Activated CD4-positive, alpha-beta memory T cell treated with anti-CD3 and anti-CD28 coated beads for 36 hours (primary cell): ENCODE measurements at regions not wholly inside any gene's neighbourhood (a gene's known extent, or its start where the extent isn't known, plus 50 kb on each side); places are given as distances from the start of the nearest gene placed in this dataset.

ENCODE experiments used
- CTCF ChIA-PET: fragments of 350-600 bp; sonication (Branson Sonifier 250); formaldehyde crosslinking; loops from one replicate; lab custom pipeline; 2021; ENCODE audit warnings: antibody characterized with exemption, inconsistent platforms; lab: Charles Lee
- POLR2A ChIA-PET: fragments of 350-600 bp; sonication (Branson Sonifier 250); formaldehyde crosslinking; loops from one replicate; lab custom pipeline; 2021; ENCODE audit warnings: antibody characterized with exemption; lab: Charles Lee
- DNase-seq: peaks from one replicate; pipeline ENCODE4 v3.0.0-alpha.2; 2020
- H3K27ac Mint-ChIP-seq: one replicate; pipeline ENCODE4 v1.8.0; 2021; ENCODE audit warnings: mixed read lengths
- H3K27me3 Mint-ChIP-seq: one replicate; pipeline ENCODE4 v1.8.0; 2021; ENCODE audit warnings: mixed read lengths
- H3K36me3 Mint-ChIP-seq: one replicate; pipeline ENCODE4 v1.8.0; 2021; ENCODE audit warnings: mixed read lengths
- H3K4me1 Mint-ChIP-seq: one replicate; pipeline ENCODE4 v1.8.0; 2021; ENCODE audit warnings: low read depth, mixed read lengths
- H3K4me3 Mint-ChIP-seq: one replicate; pipeline ENCODE4 v1.8.0; 2021; ENCODE audit warnings: mild to moderate bottlenecking, mixed read lengths
- H3K9me3 Mint-ChIP-seq: one replicate; pipeline ENCODE4 v1.8.0; 2021; ENCODE audit warnings: mixed read lengths
- intact Hi-C: fragments of 100-400 bp; cut with micrococcal nuclease; formaldehyde crosslinking; loops from one replicate; pipeline ENCODE4 v1.15.1; 2023

DNA sequence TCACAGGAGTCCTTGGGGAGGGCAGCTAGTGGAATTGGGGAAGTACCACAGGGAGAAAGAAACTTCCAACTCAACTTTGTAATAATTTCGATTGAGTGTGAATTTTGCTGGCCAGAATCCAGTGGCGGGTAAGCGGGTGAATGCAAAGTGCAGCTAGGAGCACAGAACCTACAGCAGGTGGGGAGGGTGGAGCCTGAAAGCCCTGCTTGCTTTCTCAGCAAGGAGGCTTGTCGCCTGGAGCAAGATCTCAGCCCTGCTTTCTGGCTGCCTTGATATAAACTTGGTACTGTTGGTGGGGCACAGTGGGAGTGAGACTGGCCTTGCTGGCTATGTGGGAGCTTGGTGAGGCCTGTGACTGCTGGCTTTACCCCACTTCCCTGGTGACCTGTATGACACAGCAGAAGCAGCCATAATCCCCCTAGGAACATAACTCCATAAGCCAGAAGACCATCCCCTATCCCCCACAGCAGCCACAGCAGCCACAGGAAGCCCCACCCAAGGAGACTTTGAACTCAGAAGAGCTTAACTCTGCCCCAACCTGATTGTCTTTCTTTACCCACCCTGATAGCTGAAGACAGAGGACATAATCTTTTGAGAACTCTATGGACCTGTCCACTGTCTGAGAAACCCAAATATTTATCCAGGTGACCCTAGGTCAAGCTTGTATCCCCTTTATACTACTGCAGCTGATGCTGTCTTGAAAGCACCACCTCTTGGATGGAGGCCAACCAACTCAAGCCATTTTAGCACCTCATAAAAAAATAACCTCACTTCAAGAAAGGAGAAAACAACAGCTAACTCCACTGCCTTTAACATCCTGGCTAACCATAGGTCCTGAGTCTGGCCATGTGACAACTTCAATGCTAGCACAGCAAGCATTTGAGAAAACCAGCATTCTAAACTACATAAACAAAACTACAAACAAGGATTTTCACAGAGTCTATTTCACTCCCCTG is 87.2 kb upstream of the PDE5A start:
- no peaks in the 10 kb centered on the region for H3K4me1 Mint-ChIP-seq
- H3K27ac Mint-ChIP-seq = no peak overlapping the region
- H3K36me3 Mint-ChIP-seq = no peaks in the 10 kb centered on the region
- peaks cover 34% of the 10 kb centered on the region for H3K9me3 Mint-ChIP-seq
- H3K27me3 Mint-ChIP-seq = no peaks in the 10 kb centered on the region
- ChIA-PET POLR2A (no interaction called here), CTCF (interaction anchor here (0.8 kb wide), 1 partner anchor 89 kb away, joined by 3 read pairs; no protein-coding TSS in a partner anchor)
- H3K4me3 Mint-ChIP-seq = no peak overlapping the region
- DNase-seq = no peak
- intact Hi-C loops = no loop called here

DNA sequence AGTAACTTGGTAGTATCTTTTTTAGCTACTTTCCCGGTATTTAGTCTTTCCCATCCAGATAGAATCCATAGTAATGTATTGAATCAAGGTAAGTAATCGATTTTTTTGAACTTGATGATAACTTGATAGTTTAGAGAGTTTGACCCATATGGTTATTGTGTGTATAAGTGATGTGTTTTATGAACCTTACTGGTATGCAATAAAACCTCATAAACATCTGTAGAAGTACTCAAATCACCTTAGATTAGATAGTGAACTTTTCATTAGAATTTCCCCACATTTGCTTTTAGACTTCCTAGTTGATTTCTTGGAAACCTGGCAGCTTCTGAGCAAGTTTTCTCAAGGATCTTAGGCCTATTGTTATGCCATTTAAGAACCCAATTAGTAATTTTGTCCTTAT is 80.8 kb upstream of the PDE5A start:
- POLR2A ChIA-PET = no interaction called here

DNA sequence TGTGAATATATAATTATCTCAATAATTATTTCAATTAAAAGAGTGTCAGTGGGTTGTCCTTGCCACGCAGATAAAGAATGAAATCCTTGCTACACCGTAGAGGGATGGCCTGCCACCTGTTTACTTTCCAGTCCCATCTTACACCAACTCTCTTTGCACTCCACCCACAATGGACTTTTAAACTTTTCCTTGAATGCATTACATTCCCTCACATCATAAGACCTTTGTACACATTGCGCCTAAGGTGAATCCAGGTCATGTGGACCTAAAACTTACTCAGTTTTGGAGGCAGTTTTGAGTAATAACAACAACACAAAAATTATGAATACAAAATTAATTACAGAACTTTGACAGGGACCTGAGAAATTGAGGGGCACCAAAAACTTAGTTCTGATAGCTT is 78.7 kb upstream of the PDE5A start:
- H3K36me3 Mint-ChIP-seq = no peaks in the 10 kb centered on the region
- H3K27ac Mint-ChIP-seq = no peak overlapping the region
- ChIA-PET CTCF (no interaction called here), POLR2A (no interaction called here)
- no peak for DNase-seq
- intact Hi-C loops = no loop called here
- no peaks in the 10 kb centered on the region for H3K4me1 Mint-ChIP-seq
- H3K9me3 Mint-ChIP-seq = peaks cover 6% of the 10 kb centered on the region
- H3K4me3 Mint-ChIP-seq = no peak overlapping the region
- H3K27me3 Mint-ChIP-seq = peaks cover 2% of the 10 kb centered on the region

More for the DNA sequence above, 80.8 kb upstream of the PDE5A start:
- no peak for DNase-seq
- Mint-ChIP-seq H3K36me3 (no peaks in the 10 kb centered on the region), H3K9me3 (peaks cover 6% of the 10 kb centered on the region), H3K4me3 (no peak overlapping the region), H3K27ac (no peak overlapping the region), H3K4me1 (no peaks in the 10 kb centered on the region), H3K27me3 (peaks cover 2% of the 10 kb centered on the region)
- intact Hi-C loops = no loop called here
- CTCF ChIA-PET = no interaction called here

DNA sequence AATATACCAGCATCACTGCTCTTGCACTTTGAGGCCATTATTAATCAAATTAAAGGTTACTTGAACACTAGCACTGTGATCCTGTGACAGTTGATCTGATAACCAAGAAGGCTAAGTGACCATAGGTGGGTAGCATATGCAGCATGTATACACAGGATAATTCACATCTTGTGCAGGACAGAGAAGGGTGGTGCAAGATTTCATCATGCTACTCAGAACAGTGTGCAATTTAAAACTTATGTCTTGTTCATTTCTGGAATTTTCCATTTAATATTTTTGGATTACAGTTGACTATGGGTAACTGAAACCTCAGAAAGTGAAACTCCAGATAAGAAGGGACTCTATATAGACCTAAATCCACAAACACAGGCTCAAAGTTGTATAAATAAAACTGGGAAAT is 78.2 kb upstream of the PDE5A start:
- Mint-ChIP-seq H3K36me3 (no peaks in the 10 kb centered on the region), H3K4me1 (no peaks in the 10 kb centered on the region), H3K4me3 (no peak overlapping the region), H3K27ac (no peak overlapping the region), H3K27me3 (peaks cover 2% of the 10 kb centered on the region), H3K9me3 (peaks cover 6% of the 10 kb centered on the region)
- ChIA-PET POLR2A (no interaction called here), CTCF (no interaction called here)
- intact Hi-C loops = no loop called here
- DNase-seq = no peak

DNA sequence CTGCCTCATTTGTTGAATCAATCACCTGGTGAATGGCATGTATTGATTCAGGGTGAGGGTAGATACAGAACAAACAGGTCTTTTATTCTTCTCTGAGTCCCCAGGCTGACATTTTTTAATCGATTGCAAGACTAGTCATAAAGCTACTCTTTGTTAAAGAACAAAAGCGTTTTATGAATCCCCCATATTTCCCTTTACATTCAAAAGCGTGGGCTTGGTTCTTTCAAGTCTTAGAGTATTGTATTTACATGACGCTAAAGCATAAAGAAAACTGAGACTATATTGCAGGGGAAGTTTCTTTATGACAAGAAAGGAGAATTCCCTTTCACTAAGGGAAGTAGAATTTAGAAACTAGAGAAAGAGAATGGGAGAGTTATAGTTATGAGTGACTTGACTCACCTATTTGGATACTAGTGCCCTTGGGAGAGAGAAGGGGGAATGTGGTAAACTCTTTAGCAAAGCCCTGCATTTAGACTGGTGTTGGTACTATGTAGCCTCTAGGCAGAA is 69.3 kb upstream of the PDE5A start:
- intact Hi-C loops = no loop called here
- Mint-ChIP-seq H3K27ac (no peak overlapping the region), H3K9me3 (no peaks in the 10 kb centered on the region), H3K4me3 (no peak overlapping the region), H3K36me3 (no peaks in the 10 kb centered on the region), H3K27me3 (peaks cover 13% of the 10 kb centered on the region), H3K4me1 (no peaks in the 10 kb centered on the region)
- CTCF ChIA-PET = no interaction called here
- DNase-seq = no peak
- POLR2A ChIA-PET = no interaction called here

DNA sequence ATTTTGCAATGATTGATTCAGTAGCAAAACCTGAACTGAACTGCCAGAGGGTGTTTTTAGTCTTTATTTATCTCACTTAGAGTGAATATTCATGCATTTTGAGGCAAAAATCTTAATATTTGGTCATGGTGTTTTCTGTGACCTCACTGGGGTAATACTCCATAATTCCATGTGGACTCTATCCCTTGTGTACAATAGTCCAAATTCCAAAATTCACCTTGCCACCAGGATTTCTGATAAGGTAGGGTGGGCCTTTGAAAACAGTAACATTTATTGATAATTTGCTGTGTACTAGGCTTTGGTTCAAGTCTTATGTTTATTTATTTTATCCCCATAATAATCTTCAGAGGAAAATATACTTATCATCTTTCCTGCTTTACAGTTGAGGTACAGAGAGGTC is 68.4 kb upstream of the PDE5A start:
- Mint-ChIP-seq H3K27ac (no peak overlapping the region), H3K4me3 (no peak overlapping the region), H3K36me3 (no peaks in the 10 kb centered on the region), H3K9me3 (no peaks in the 10 kb centered on the region), H3K4me1 (no peaks in the 10 kb centered on the region), H3K27me3 (peaks cover 14% of the 10 kb centered on the region)
- POLR2A ChIA-PET = no interaction called here
- DNase-seq = no peak
- CTCF ChIA-PET = no interaction called here
- intact Hi-C loops = no loop called here

DNA sequence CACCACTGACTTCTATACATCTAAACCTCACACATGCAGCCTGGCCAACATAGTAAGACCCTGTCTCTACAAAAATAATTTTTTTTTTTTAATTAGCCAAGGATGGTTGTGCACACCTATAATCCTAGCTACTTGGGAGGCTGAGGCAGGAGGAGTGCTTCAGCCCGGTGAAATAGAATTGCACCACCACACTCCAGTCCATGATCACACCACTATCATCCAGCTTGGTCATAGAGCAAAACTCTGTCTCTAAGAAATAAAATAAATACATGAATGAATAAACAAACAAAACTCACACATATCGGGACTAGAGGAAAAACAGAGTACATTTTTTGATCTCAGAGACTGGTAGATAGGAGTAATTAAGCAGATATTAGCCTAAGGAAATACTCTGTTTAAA is 66.6 kb upstream of the PDE5A start:
- Mint-ChIP-seq H3K27ac (no peak overlapping the region), H3K4me3 (no peak overlapping the region), H3K36me3 (no peaks in the 10 kb centered on the region), H3K27me3 (peaks cover 21% of the 10 kb centered on the region), H3K4me1 (no peaks in the 10 kb centered on the region), H3K9me3 (peaks cover 17% of the 10 kb centered on the region)
- intact Hi-C loops = no loop called here
- ChIA-PET POLR2A (no interaction called here), CTCF (no interaction called here)
- no peak for DNase-seq

DNA sequence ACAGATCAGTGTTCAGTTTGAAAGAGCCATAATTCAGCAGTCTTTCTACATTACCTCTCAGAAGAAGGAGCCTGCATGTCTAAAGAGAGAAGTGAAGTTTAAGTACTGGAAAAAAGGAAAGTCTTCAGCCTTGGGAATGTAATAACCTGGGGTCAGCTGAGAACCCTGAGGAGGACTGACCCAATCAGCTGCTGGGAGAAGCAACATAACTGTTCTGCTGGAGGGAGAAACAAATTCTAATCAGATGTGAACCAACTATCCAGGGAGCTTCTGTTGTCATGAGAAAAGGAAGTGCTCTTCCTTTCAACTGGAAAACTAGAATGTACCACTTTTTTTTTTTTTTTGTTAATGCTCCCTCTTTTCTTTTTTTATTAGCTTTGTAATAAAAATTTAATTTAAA is 64.5 kb upstream of the PDE5A start:
- ChIA-PET CTCF (no interaction called here), POLR2A (no interaction called here)
- intact Hi-C loops = no loop called here
- H3K36me3 Mint-ChIP-seq = no peaks in the 10 kb centered on the region
- H3K27ac Mint-ChIP-seq = no peak overlapping the region
- H3K9me3 Mint-ChIP-seq = peaks cover 17% of the 10 kb centered on the region
- no peaks in the 10 kb centered on the region for H3K4me1 Mint-ChIP-seq
- H3K27me3 Mint-ChIP-seq = peaks cover 14% of the 10 kb centered on the region
- DNase-seq = no peak
- H3K4me3 Mint-ChIP-seq = no peak overlapping the region

DNA sequence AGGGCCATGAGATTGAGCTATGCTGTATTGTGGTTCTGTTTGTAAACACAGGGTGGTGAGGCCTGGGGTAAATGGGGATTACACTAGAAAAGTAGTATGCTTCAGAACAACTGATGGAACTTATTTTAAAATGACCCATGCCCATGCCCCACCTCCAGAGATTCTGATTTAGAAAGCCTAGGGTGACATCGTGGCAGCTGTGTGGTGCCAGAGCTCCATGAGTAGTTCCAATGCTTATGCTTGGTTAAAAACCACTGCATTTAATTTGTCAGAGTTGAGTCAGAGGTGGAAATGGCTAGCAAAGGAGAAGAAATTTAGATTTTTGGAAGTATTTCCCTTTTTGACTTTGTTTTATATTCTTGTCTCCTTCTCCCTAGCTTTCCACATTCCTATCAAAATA is 63.4 kb upstream of the PDE5A start:
- Mint-ChIP-seq H3K36me3 (no peaks in the 10 kb centered on the region), H3K27ac (no peak overlapping the region), H3K27me3 (peaks cover 14% of the 10 kb centered on the region), H3K4me3 (no peak overlapping the region), H3K4me1 (no peaks in the 10 kb centered on the region), H3K9me3 (peaks cover 17% of the 10 kb centered on the region)
- CTCF ChIA-PET = no interaction called here
- DNase-seq = no peak
- intact Hi-C loops = no loop called here
- POLR2A ChIA-PET = no interaction called here

DNA sequence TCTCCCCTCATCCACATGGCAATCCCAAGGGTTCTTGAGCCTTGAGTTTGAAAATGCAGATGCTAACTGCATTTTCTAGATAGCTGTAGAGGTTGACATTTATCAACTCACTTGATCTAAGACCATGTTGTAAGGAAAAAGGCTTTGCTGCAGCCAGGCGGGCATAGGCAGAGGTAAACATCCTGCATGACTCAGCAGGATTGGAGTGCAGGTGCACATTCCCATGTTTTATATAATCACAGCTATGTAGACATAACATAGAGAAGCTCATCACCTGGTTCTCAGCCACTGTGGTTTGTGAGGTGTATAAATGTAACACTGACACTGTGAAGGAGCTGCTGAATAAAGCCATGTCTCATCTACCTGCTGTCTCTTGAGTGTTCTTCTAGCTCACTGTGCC is 62.3 kb upstream of the PDE5A start:
- no peak for DNase-seq
- ChIA-PET POLR2A (no interaction called here), CTCF (interaction anchor here (0.7 kb wide), 1 partner anchor 63 kb away, joined by 3 read pairs; the partner anchor contains the start of gene PDE5A)
- Mint-ChIP-seq H3K27me3 (peaks cover 14% of the 10 kb centered on the region), H3K9me3 (peaks cover 17% of the 10 kb centered on the region), H3K36me3 (no peaks in the 10 kb centered on the region), H3K27ac (no peak overlapping the region), H3K4me3 (no peak overlapping the region), H3K4me1 (no peaks in the 10 kb centered on the region)
- intact Hi-C loops = no loop called here

DNA sequence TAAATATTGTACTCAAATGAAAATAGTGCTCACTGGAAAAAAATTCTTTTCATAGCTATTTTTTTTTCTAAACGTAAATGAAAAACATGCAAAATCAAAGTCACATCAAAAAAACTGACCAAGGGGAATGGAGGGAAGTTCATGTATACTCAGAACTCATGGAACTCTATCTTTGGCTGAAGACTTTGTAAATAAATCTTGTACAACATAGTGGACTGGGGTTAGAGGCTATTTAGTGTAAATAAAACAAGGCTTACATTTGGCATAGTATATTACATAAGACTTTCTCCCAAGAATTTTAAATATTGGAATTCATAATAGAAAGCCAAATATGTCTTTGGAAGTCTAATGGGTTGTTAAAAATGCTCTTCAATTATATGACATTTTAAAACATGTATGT is 59.8 kb upstream of the PDE5A start:
- peaks cover 17% of the 10 kb centered on the region for H3K9me3 Mint-ChIP-seq

DNA sequence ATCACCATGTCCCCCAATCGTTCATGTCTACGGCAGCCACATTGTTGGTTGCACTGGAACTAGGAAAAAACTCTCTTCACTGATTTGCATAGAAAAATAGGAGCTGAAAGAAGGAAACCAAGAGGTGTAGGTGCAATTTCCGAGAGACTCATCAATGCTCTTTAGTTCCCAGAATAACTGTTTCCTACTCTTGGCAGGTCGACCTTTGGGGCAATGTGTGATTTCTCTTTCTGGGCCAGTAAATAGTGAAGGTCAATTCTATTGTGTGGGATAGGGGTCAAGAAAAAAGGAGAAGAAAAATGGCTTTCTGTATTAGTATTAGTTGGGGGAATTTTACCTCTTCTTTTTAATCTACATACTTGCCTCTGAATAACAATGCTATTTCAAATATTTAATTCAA is 55.9 kb upstream of the PDE5A start:
- H3K36me3 Mint-ChIP-seq = no peaks in the 10 kb centered on the region
- no peak overlapping the region for H3K4me3 Mint-ChIP-seq
- intact Hi-C loops = no loop called here
- H3K27ac Mint-ChIP-seq = no peak overlapping the region
- H3K4me1 Mint-ChIP-seq = no peaks in the 10 kb centered on the region
- ChIA-PET POLR2A (no interaction called here), CTCF (no interaction called here)
- no peaks in the 10 kb centered on the region for H3K9me3 Mint-ChIP-seq
- DNase-seq = no peak
- H3K27me3 Mint-ChIP-seq = no peaks in the 10 kb centered on the region

More for the DNA sequence above, 59.8 kb upstream of the PDE5A start:
- Mint-ChIP-seq H3K4me3 (no peak overlapping the region), H3K4me1 (no peaks in the 10 kb centered on the region), H3K27ac (no peak overlapping the region), H3K36me3 (no peaks in the 10 kb centered on the region), H3K27me3 (peaks cover 11% of the 10 kb centered on the region)
- ChIA-PET POLR2A (no interaction called here), CTCF (no interaction called here)
- DNase-seq = no peak
- intact Hi-C loops = no loop called here

DNA sequence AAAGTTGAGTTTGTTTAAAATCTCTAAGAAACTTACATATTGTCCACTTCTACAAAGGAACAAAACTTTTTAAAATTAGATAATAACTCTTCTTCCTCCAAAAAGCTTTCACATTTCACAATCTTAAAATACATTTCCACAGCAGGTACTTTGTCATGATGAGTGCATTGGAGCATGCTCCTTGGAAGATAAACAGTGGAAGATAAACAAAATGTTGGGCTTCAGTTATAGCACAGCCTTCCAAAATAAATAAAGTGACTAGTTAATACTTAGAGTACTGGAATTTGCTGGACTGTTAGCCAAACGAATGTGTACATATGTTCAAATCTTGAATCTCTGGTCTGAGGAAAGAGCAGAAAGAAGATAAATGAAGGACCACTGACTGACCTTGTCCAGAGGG is 54.9 kb upstream of the PDE5A start:
- Mint-ChIP-seq H3K9me3 (no peaks in the 10 kb centered on the region), H3K4me3 (no peak overlapping the region), H3K36me3 (no peaks in the 10 kb centered on the region), H3K27ac (no peak overlapping the region), H3K27me3 (no peaks in the 10 kb centered on the region), H3K4me1 (no peaks in the 10 kb centered on the region)
- no peak for DNase-seq
- CTCF ChIA-PET = no interaction called here
- POLR2A ChIA-PET = interaction anchor here (0.6 kb wide), 1 partner anchor 25 kb away, joined by 3 read pairs; no protein-coding TSS in a partner anchor
- intact Hi-C loops = no loop called here
